GM12891 (cell line): ENCODE measurements at regions not wholly inside any gene's neighbourhood (a gene's known extent, or its start where the extent isn't known, plus 50 kb on each side); places are given as distances from the start of the nearest gene placed in this dataset.

Source experiments
- PAX5 ChIP-seq: IDR thresholded peaks from 2 replicates; pipeline ENCODE4 v1.6.1; 2011; ENCODE audit warnings: low read length, moderate library complexity, mild to moderate bottlenecking; ENCODE audit not compliant: insufficient read depth, severe bottlenecking
- POLR2A ChIP-seq: IDR thresholded peaks from 2 replicates; pipeline ENCODE4 v1.6.1; 2011; ENCODE audit warnings: low read depth, low read length, control low read depth
- POLR2AphosphoS5 ChIP-seq: IDR thresholded peaks from 2 replicates; pipeline ENCODE4 v1.6.1; 2011; ENCODE audit warnings: low read depth, low read length, control low read depth
- POU2F2 ChIP-seq: IDR thresholded peaks from 2 replicates; pipeline ENCODE4 v1.6.1; 2011; ENCODE audit warnings: low read depth, mild to moderate bottlenecking, control low read depth, low read length, moderate library complexity
- SPI1 ChIP-seq: IDR thresholded peaks from 2 replicates; pipeline ENCODE4 v1.6.1; 2011; ENCODE audit warnings: low read depth, low read length, control low read depth
- TAF1 ChIP-seq: IDR thresholded peaks from 2 replicates; pipeline ENCODE4 v1.6.1; 2011; ENCODE audit warnings: low read depth, low read length, control low read depth

DNA sequence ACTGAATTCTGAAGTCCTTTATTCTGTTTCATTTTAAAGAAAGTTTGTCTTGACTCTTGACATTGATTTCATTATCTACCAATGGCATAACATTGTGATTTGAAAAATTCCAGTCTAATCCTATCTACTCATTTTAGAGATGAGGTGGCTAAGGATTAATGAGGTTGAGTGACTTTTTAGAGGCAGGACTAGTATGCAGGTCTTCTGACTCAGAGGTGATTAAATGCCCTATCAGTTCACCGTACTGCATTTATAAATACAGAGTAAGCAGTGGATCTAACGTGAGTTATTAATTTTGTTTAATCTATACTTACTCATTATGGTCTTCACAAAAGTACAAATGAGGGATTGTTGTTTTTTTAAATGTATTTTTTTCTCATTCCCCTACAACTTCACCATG lies 277.6 kb downstream of the PTBP2 start:
- TF ChIP-seq TAF1 (no peak), POLR2A (no peak), POLR2AphosphoS5 (no peak), SPI1 (no peak), POU2F2 (no peak), PAX5 (no peak)
